Activated T-helper 2 cell treated with anti-CD3 and anti-CD28 coated beads, Interferon-gamma antibody, Interleukin-2, Interleukin-4, amounts not matched to agents 10 μg/mL and 5 μg/mL and 100 μg/mL, durations not matched to agents 14 hours and 24 hours and 36 hours (primary cell): ENCODE measurements at regions not wholly inside any gene's neighbourhood (a gene's known extent, or its start where the extent isn't known, plus 50 kb on each side); places are given as distances from the start of the nearest gene placed in this dataset.

Experiments
- DNase-seq: peaks from one replicate; pipeline ENCODE4 v3.0.0; 2021; ENCODE audit warnings: low spot score
- H3K27ac Mint-ChIP-seq: one replicate; pipeline ENCODE4 v1.8.0; 2021; ENCODE audit warnings: mixed read lengths
- H3K27me3 Mint-ChIP-seq: one replicate; pipeline ENCODE4 v1.8.0; 2021; ENCODE audit warnings: low read depth, mixed read lengths
- H3K36me3 Mint-ChIP-seq: one replicate; pipeline ENCODE4 v1.8.0; 2021; ENCODE audit warnings: low read depth, mixed read lengths
- H3K4me1 Mint-ChIP-seq: one replicate; pipeline ENCODE4 v1.8.0; 2021; ENCODE audit warnings: low read depth, mixed read lengths
- H3K4me3 Mint-ChIP-seq: one replicate; pipeline ENCODE4 v1.8.0; 2021; ENCODE audit warnings: low read depth, mild to moderate bottlenecking, moderate library complexity, mixed read lengths
- H3K9me3 Mint-ChIP-seq: one replicate; pipeline ENCODE4 v1.8.0; 2021; ENCODE audit warnings: mixed read lengths
- intact Hi-C: fragments of 100-400 bp; cut with micrococcal nuclease; formaldehyde crosslinking; loops from one replicate; pipeline ENCODE4 v1.15.1; 2023

- Mint-ChIP-seq H3K4me1 (no peaks in the 10 kb centered on the region), H3K4me3 (no peak overlapping the region), H3K27ac (no peak overlapping the region), H3K36me3 (no peaks in the 10 kb centered on the region), H3K27me3 (no peaks in the 10 kb centered on the region), H3K9me3 (peaks cover 11% of the 10 kb centered on the region)
- no peak for DNase-seq
- intact Hi-C loops, result no loop called here
These were observed 189.1 kb upstream of the PDZRN3 start for GRCh38 chr3:73813692-73814292.

- H3K27me3 Mint-ChIP-seq, result no peaks in the 10 kb centered on the region
- no peaks in the 10 kb centered on the region for H3K4me1 Mint-ChIP-seq
- H3K36me3 Mint-ChIP-seq, result no peaks in the 10 kb centered on the region
- H3K4me3 Mint-ChIP-seq, result no peak overlapping the region
- peaks cover 14% of the 10 kb centered on the region for H3K9me3 Mint-ChIP-seq
- no peak for DNase-seq
- no peak overlapping the region for H3K27ac Mint-ChIP-seq
- intact Hi-C loops, result no loop called here
These were observed 188.6 kb upstream of the PDZRN3 start for GRCh38 chr3:73813291-73813690.

GRCh38 chr3:73812054-73812453 is 187.3 kb upstream of the PDZRN3 start:
- no peaks in the 10 kb centered on the region for H3K27me3 Mint-ChIP-seq
- H3K9me3 Mint-ChIP-seq, result peaks cover 18% of the 10 kb centered on the region
- H3K27ac Mint-ChIP-seq, result no peak overlapping the region
- no peaks in the 10 kb centered on the region for H3K4me1 Mint-ChIP-seq
- no peaks in the 10 kb centered on the region for H3K36me3 Mint-ChIP-seq
- intact Hi-C loops, result no loop called here
- no peak overlapping the region for H3K4me3 Mint-ChIP-seq
- DNase-seq, result no peak

- H3K4me1 Mint-ChIP-seq, result no peaks in the 10 kb centered on the region
- no peak for DNase-seq
- peaks cover 26% of the 10 kb centered on the region for H3K9me3 Mint-ChIP-seq
- intact Hi-C loops, result no loop called here
- no peaks in the 10 kb centered on the region for H3K27me3 Mint-ChIP-seq
- no peaks in the 10 kb centered on the region for H3K36me3 Mint-ChIP-seq
- H3K27ac Mint-ChIP-seq, result no peak overlapping the region
- H3K4me3 Mint-ChIP-seq, result no peak overlapping the region
These were observed 184.2 kb upstream of the PDZRN3 start for GRCh38 chr3:73808862-73809509.

GRCh38 chr3:73805435-73805834 is 180.7 kb upstream of the PDZRN3 start:
- no peak for DNase-seq
- H3K27ac Mint-ChIP-seq, result no peak overlapping the region
- H3K4me3 Mint-ChIP-seq, result no peak overlapping the region
- H3K27me3 Mint-ChIP-seq, result no peaks in the 10 kb centered on the region
- intact Hi-C loops, result no loop called here
- H3K36me3 Mint-ChIP-seq, result no peaks in the 10 kb centered on the region
- no peaks in the 10 kb centered on the region for H3K4me1 Mint-ChIP-seq
- H3K9me3 Mint-ChIP-seq, result peaks cover 20% of the 10 kb centered on the region

GRCh38 chr3:73804204-73804603 is 179.5 kb upstream of the PDZRN3 start:
- no peak overlapping the region for H3K27ac Mint-ChIP-seq
- no peaks in the 10 kb centered on the region for H3K27me3 Mint-ChIP-seq
- intact Hi-C loops, result no loop called here
- no peaks in the 10 kb centered on the region for H3K36me3 Mint-ChIP-seq
- H3K4me1 Mint-ChIP-seq, result no peaks in the 10 kb centered on the region
- H3K9me3 Mint-ChIP-seq, result peaks cover 15% of the 10 kb centered on the region
- no peak overlapping the region for H3K4me3 Mint-ChIP-seq
- DNase-seq, result no peak

- H3K4me3 Mint-ChIP-seq, result no peak overlapping the region
- H3K9me3 Mint-ChIP-seq, result peaks cover 1% of the 10 kb centered on the region
- H3K27ac Mint-ChIP-seq, result no peak overlapping the region
- H3K4me1 Mint-ChIP-seq, result no peaks in the 10 kb centered on the region
- H3K36me3 Mint-ChIP-seq, result no peaks in the 10 kb centered on the region
- no peak for DNase-seq
- no peaks in the 10 kb centered on the region for H3K27me3 Mint-ChIP-seq
- intact Hi-C loops, result no loop called here
These were observed 176.7 kb upstream of the PDZRN3 start for GRCh38 chr3:73801444-73801843.

- no peak overlapping the region for H3K4me3 Mint-ChIP-seq
- no peaks in the 10 kb centered on the region for H3K4me1 Mint-ChIP-seq
- H3K9me3 Mint-ChIP-seq, result no peaks in the 10 kb centered on the region
- H3K27me3 Mint-ChIP-seq, result no peaks in the 10 kb centered on the region
- DNase-seq, result no peak
- H3K36me3 Mint-ChIP-seq, result no peaks in the 10 kb centered on the region
- intact Hi-C loops, result no loop called here
- H3K27ac Mint-ChIP-seq, result no peak overlapping the region
These were observed 172.6 kb upstream of the PDZRN3 start for GRCh38 chr3:73797311-73797710.

GRCh38 chr3:73796382-73796781 is 171.6 kb upstream of the PDZRN3 start:
- Mint-ChIP-seq H3K9me3 (no peaks in the 10 kb centered on the region), H3K4me3 (no peak overlapping the region), H3K4me1 (no peaks in the 10 kb centered on the region), H3K27me3 (no peaks in the 10 kb centered on the region), H3K36me3 (no peaks in the 10 kb centered on the region), H3K27ac (no peak overlapping the region)
- intact Hi-C loops, result no loop called here
- DNase-seq, result no peak

GRCh38 chr3:73791356-73791755 is 166.6 kb upstream of the PDZRN3 start:
- Mint-ChIP-seq H3K4me3 (no peak overlapping the region), H3K4me1 (no peaks in the 10 kb centered on the region), H3K27ac (no peak overlapping the region), H3K27me3 (no peaks in the 10 kb centered on the region), H3K36me3 (no peaks in the 10 kb centered on the region), H3K9me3 (no peaks in the 10 kb centered on the region)
- DNase-seq, result no peak
- intact Hi-C loops, result no loop called here

GRCh38 chr3:73789825-73790444 is 165.2 kb upstream of the PDZRN3 start:
- H3K4me3 Mint-ChIP-seq, result no peak overlapping the region
- no peaks in the 10 kb centered on the region for H3K27me3 Mint-ChIP-seq
- H3K27ac Mint-ChIP-seq, result no peak overlapping the region
- intact Hi-C loops, result no loop called here
- H3K4me1 Mint-ChIP-seq, result no peaks in the 10 kb centered on the region
- DNase-seq, result no peak
- H3K36me3 Mint-ChIP-seq, result no peaks in the 10 kb centered on the region
- no peaks in the 10 kb centered on the region for H3K9me3 Mint-ChIP-seq

GRCh38 chr3:73787620-73788019 is 162.9 kb upstream of the PDZRN3 start:
- intact Hi-C loops, result no loop called here
- H3K9me3 Mint-ChIP-seq, result no peaks in the 10 kb centered on the region
- no peak overlapping the region for H3K4me3 Mint-ChIP-seq
- no peaks in the 10 kb centered on the region for H3K27me3 Mint-ChIP-seq
- no peak overlapping the region for H3K27ac Mint-ChIP-seq
- no peak for DNase-seq
- H3K36me3 Mint-ChIP-seq, result no peaks in the 10 kb centered on the region
- no peaks in the 10 kb centered on the region for H3K4me1 Mint-ChIP-seq

GRCh38 chr3:73786998-73787397 is 162.3 kb upstream of the PDZRN3 start:
- H3K27me3 Mint-ChIP-seq, result no peaks in the 10 kb centered on the region
- no peaks in the 10 kb centered on the region for H3K4me1 Mint-ChIP-seq
- no peaks in the 10 kb centered on the region for H3K9me3 Mint-ChIP-seq
- intact Hi-C loops, result no loop called here
- no peak overlapping the region for H3K27ac Mint-ChIP-seq
- no peaks in the 10 kb centered on the region for H3K36me3 Mint-ChIP-seq
- DNase-seq, result no peak
- no peak overlapping the region for H3K4me3 Mint-ChIP-seq
